ENCODE measurements at regions not wholly inside any gene's neighbourhood (a gene's known extent, or its start where the extent isn't known, plus 50 kb on each side); places are given as distances from the start of the nearest gene placed in this dataset.

- DNase-seq (ENCODE audit: low spot score), result no peak
Measured at GRCh38 chr9:107949061-107949460, 459.5 kb upstream of the KLF4 start.

- peak; percentile 16 for DNase-seq (ENCODE audit: low spot score)
Measured at GRCh38 chr9:107948601-107949000, 459.0 kb upstream of the KLF4 start.

GRCh38 chr9:107948086-107948485 lies 458.5 kb upstream of the KLF4 start:
- DNase-seq (ENCODE audit: low spot score), result no peak

GRCh38 chr9:107946364-107947141 lies 457.0 kb upstream of the KLF4 start:
- DNase-seq (ENCODE audit: low spot score), result no peak

- DNase-seq (ENCODE audit: low spot score), result peak; percentile 23
Measured at GRCh38 chr9:107945961-107946360, 456.4 kb upstream of the KLF4 start.

- no peak for DNase-seq (ENCODE audit: low spot score)
Measured at GRCh38 chr9:107945493-107945892, 455.9 kb upstream of the KLF4 start.

- DNase-seq (ENCODE audit: low spot score), result no peak
Measured at GRCh38 chr9:107944387-107944786, 454.8 kb upstream of the KLF4 start.

GRCh38 chr9:107943901-107944300 lies 454.3 kb upstream of the KLF4 start:
- DNase-seq (ENCODE audit: low spot score), result no peak

- no peak for DNase-seq (ENCODE audit: low spot score)
Measured at GRCh38 chr9:107942856-107943255, 453.3 kb upstream of the KLF4 start.

- DNase-seq (ENCODE audit: low spot score), result no peak
Measured at GRCh38 chr9:107942291-107942690, 452.7 kb upstream of the KLF4 start.

GRCh38 chr9:107940616-107941595 lies 451.3 kb upstream of the KLF4 start:
- DNase-seq (ENCODE audit: low spot score), result no peak

- DNase-seq (ENCODE audit: low spot score), result no peak
Measured at GRCh38 chr9:107938801-107939386, 449.3 kb upstream of the KLF4 start.

GRCh38 chr9:107935931-107936330 lies 446.4 kb upstream of the KLF4 start:
- DNase-seq (ENCODE audit: low spot score), result no peak

- no peak for DNase-seq (ENCODE audit: low spot score)
Measured at GRCh38 chr9:107933516-107933915, 443.9 kb upstream of the KLF4 start.

GRCh38 chr9:107933097-107933496 lies 443.5 kb upstream of the KLF4 start:
- DNase-seq (ENCODE audit: low spot score), result peak; percentile 21

- DNase-seq (ENCODE audit: low spot score), result peak; percentile 17
Measured at GRCh38 chr9:107932601-107933000, 443.0 kb upstream of the KLF4 start.

GRCh38 chr9:107932046-107932445 lies 442.5 kb upstream of the KLF4 start:
- peak; percentile 60 for DNase-seq (ENCODE audit: low spot score)

GRCh38 chr9:107931071-107931715 lies 441.6 kb upstream of the KLF4 start:
- DNase-seq (ENCODE audit: low spot score), result no peak

GRCh38 chr9:107929443-107929842 lies 439.9 kb upstream of the KLF4 start:
- no peak for DNase-seq (ENCODE audit: low spot score)

GRCh38 chr9:107928701-107929371 lies 439.3 kb upstream of the KLF4 start:
- no peak for DNase-seq (ENCODE audit: low spot score)

- DNase-seq (ENCODE audit: low spot score), result no peak
Measured at GRCh38 chr9:107927276-107927675, 437.7 kb upstream of the KLF4 start.
